KBM-7 (cell line): ENCODE measurements at regions not wholly inside any gene's neighbourhood (a gene's known extent, or its start where the extent isn't known, plus 50 kb on each side); places are given as distances from the start of the nearest gene placed in this dataset.

ENCODE experiments used
- DNase-seq: peaks from one replicate; pipeline ENCODE4 v3.0.0-alpha.2; 2015
- in situ Hi-C: fragments of 300-500 bp; cut with MboI; formaldehyde crosslinking; loops from 2 replicates; pipeline ENCODE4 v1.14.3; 2020; ENCODE audit warnings: low sequenced_read_pairs, low pct_unique_long_range_greater_than_20kb, mixed read lengths

GRCh38 chr4:28942631-28943030 is 1777.5 kb upstream of the PCDH7 start:
- in situ Hi-C loops, result no loop called here
- DNase-seq, result no peak

GRCh38 chr4:28947374-28947773 is 1772.8 kb upstream of the PCDH7 start:
- in situ Hi-C loops, result no loop called here
- no peak for DNase-seq

GRCh38 chr4:28948501-28948900 is 1771.7 kb upstream of the PCDH7 start:
- DNase-seq, result no peak
- in situ Hi-C loops, result no loop called here

GRCh38 chr4:28966982-28967381 is 1753.2 kb upstream of the PCDH7 start:
- in situ Hi-C loops, result no loop called here
- no peak for DNase-seq

- no peak for DNase-seq
- in situ Hi-C loops, result no loop called here
These were observed 1746.4 kb upstream of the PCDH7 start for GRCh38 chr4:28973587-28974350.

GRCh38 chr4:28976369-28976768 is 1743.8 kb upstream of the PCDH7 start:
- no peak for DNase-seq
- in situ Hi-C loops, result no loop called here

GRCh38 chr4:29002151-29002550 is 1718.0 kb upstream of the PCDH7 start:
- DNase-seq, result no peak
- in situ Hi-C loops, result no loop called here

- no peak for DNase-seq
- in situ Hi-C loops, result no loop called here
These were observed 1714.3 kb upstream of the PCDH7 start for GRCh38 chr4:29005838-29006237.

- in situ Hi-C loops, result no loop called here
- no peak for DNase-seq
These were observed 1710.3 kb upstream of the PCDH7 start for GRCh38 chr4:29009908-29010307.

- in situ Hi-C loops, result no loop called here
- no peak for DNase-seq
These were observed 1706.8 kb upstream of the PCDH7 start for GRCh38 chr4:29013341-29013740.

GRCh38 chr4:29014555-29014954 is 1705.6 kb upstream of the PCDH7 start:
- no peak for DNase-seq
- in situ Hi-C loops, result no loop called here

GRCh38 chr4:29033703-29034102 is 1686.5 kb upstream of the PCDH7 start:
- in situ Hi-C loops, result no loop called here
- DNase-seq, result no peak

GRCh38 chr4:29037501-29037900 is 1682.7 kb upstream of the PCDH7 start:
- in situ Hi-C loops, result no loop called here
- DNase-seq, result no peak

- in situ Hi-C loops, result no loop called here
- no peak for DNase-seq
These were observed 1676.8 kb upstream of the PCDH7 start for GRCh38 chr4:29043411-29043810.

GRCh38 chr4:29046186-29046585 is 1674.0 kb upstream of the PCDH7 start:
- in situ Hi-C loops, result no loop called here
- no peak for DNase-seq

- DNase-seq, result no peak
- in situ Hi-C loops, result no loop called here
These were observed 1673.4 kb upstream of the PCDH7 start for GRCh38 chr4:29046781-29047180.

GRCh38 chr4:29047341-29048041 is 1672.7 kb upstream of the PCDH7 start:
- DNase-seq, result no peak
- in situ Hi-C loops, result no loop called here

GRCh38 chr4:29051381-29051965 is 1668.7 kb upstream of the PCDH7 start:
- no peak for DNase-seq

GRCh38 chr4:29052266-29052665 is 1667.9 kb upstream of the PCDH7 start:
- in situ Hi-C loops, result no loop called here
- DNase-seq, result no peak

More at GRCh38 chr4:29051381-29051965, 1668.7 kb upstream of the PCDH7 start:
- in situ Hi-C loops, result no loop called here

- in situ Hi-C loops, result no loop called here
- DNase-seq, result no peak
These were observed 1661.6 kb upstream of the PCDH7 start for GRCh38 chr4:29058531-29058930.
